Esophagus muscularis mucosa (tissue), 4 donors: ENCODE measurements at regions not wholly inside any gene's neighbourhood (a gene's known extent, or its start where the extent isn't known, plus 50 kb on each side); places are given as distances from the start of the nearest gene placed in this dataset.
A peak's percentile ranks its signal among the peaks of the same experiment; 100 is the strongest.
"Not testable (repeated sequence)": the region's sequence is repeated elsewhere in the genome, so short reads cannot be mapped to it uniquely, and the experiment has no call there.

ENCODE experiments used
- DNase-seq: peaks from one replicate; pipeline ENCODE4 v3.0.0-alpha.2; 2017; ENCODE audit errors: extremely low spot score
- H3K27ac ChIP-seq, 4 donors: fragments of 200-600 bp; sonication (generic); replicated peaks in 1 of 4; 1 replicate in 3 of 4; 2 replicates in 1 of 4; pipeline ENCODE4 v1.5.1; 2016 to 2019; ENCODE audit warnings: mild to moderate bottlenecking in 1 of 4
- H3K27me3 ChIP-seq, 4 donors: fragments of 200-600 bp; sonication (generic); one replicate each; pipeline versions ENCODE4 v1.5.1 to v1.6.0; 2016 to 2019
- H3K36me3 ChIP-seq, 4 donors: fragments of 200-600 bp; sonication (generic); one replicate each; pipeline ENCODE4 v1.5.1; 2016 to 2019
- H3K4me1 ChIP-seq, 4 donors: fragments of 200-600 bp; sonication (generic); one replicate each; pipeline ENCODE4 v1.5.1; 2016 to 2019
- H3K4me3 ChIP-seq, 4 donors: fragments of 200-600 bp; sonication (generic); 1 replicate in 2 of 4; 2 replicates in 2 of 4; pipeline ENCODE4 v1.5.1; 2016 to 2019; ENCODE audit warnings: mild to moderate bottlenecking in 4 of 4, moderate library complexity in 1 of 4
- H3K9me3 ChIP-seq, 4 donors: fragments of 200-600 bp; sonication (generic); 1 replicate in 3 of 4; 2 replicates in 1 of 4; pipeline ENCODE4 v1.5.1; 2016 to 2019
- EP300 ChIP-seq: sonication (generic); formaldehyde crosslinking; IDR thresholded peaks from one replicate; pipeline ENCODE4 v1.6.1; 2017; ENCODE audit warnings: antibody characterized with exemption
- POLR2A ChIP-seq: fragments of 450-650 bp; IDR thresholded peaks from one replicate; pipeline ENCODE4 v1.6.1; 2017; ENCODE audit warnings: antibody characterized with exemption, moderate library complexity, mild to moderate bottlenecking, low read depth
- POLR2AphosphoS5 ChIP-seq, 2 donors: sonication (generic); formaldehyde crosslinking; IDR thresholded peaks; one replicate each; pipeline ENCODE4 v1.6.1; 2017; ENCODE audit warnings: antibody characterized with exemption in 2 of 2
- WGBS: methylation state at CpG from one replicate; pipeline ENCODE4 v1.1.5; 2018; 5-methylcytosine and 5-hydroxymethylcytosine counted together
- intact Hi-C: fragments of 100-400 bp; cut with DNase I; formaldehyde crosslinking; loops from one replicate; pipeline ENCODE4 v1.15.1; 2023
- TF ChIP-seq, protein P1 (sequence below), 3 experiments: fragments of 200-600 bp in 2 of 3; fragments of 450-650 bp in 1 of 3; sonication (generic) in 2 of 3; IDR thresholded peaks; one replicate each; pipeline ENCODE4 v1.5.1; 2017 to 2019; ENCODE audit warnings: antibody characterized with exemption in 3 of 3, mild to moderate bottlenecking in 2 of 3, moderate library complexity in 1 of 3

DNA sequence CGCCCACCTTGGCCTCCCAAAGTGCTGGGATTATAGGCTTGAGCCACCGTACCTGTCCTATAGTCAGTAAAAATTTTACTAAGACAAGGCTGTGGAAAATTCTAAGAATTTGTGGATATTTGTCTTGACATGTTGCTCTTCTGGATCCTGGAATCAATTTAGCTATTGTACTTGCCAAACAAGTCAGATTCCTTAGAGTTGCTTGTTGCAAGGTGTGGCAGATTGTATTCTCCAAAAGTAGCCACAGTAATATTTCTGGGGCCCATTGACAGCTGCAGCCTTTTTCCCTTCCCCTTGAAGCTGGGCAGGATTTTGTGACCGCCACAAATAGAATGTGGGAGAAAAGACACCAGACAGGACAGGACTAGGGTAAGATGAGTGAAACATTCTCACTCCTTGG is 98.8 kb upstream of the TMTC4 start:
- no peak for DNase-seq
- Histone ChIP-seq H3K4me3 (no peak overlapping the region), H3K9me3 (peaks cover 0 to 5% (median 0%) of the 10 kb centered on the region in 4 donors), H3K36me3 (no peaks in the 10 kb centered on the region), H3K4me1 (no peaks in the 10 kb centered on the region), H3K27ac (no peak overlapping the region), H3K27me3 (no peaks in the 10 kb centered on the region)
- TF ChIP-seq POLR2AphosphoS5 (IDR thresholded peaks at IDR 0.05): no peak
- TF ChIP-seq, protein P1, sequence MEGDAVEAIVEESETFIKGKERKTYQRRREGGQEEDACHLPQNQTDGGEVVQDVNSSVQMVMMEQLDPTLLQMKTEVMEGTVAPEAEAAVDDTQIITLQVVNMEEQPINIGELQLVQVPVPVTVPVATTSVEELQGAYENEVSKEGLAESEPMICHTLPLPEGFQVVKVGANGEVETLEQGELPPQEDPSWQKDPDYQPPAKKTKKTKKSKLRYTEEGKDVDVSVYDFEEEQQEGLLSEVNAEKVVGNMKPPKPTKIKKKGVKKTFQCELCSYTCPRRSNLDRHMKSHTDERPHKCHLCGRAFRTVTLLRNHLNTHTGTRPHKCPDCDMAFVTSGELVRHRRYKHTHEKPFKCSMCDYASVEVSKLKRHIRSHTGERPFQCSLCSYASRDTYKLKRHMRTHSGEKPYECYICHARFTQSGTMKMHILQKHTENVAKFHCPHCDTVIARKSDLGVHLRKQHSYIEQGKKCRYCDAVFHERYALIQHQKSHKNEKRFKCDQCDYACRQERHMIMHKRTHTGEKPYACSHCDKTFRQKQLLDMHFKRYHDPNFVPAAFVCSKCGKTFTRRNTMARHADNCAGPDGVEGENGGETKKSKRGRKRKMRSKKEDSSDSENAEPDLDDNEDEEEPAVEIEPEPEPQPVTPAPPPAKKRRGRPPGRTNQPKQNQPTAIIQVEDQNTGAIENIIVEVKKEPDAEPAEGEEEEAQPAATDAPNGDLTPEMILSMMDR (IDR thresholded peaks at IDR 0.05): no peak
- TF ChIP-seq EP300: no peak
- TF ChIP-seq POLR2A: no peak
- intact Hi-C loops: no loop called here
- WGBS: 96% methylated on average over 3 of the region's 3 CpGs

DNA sequence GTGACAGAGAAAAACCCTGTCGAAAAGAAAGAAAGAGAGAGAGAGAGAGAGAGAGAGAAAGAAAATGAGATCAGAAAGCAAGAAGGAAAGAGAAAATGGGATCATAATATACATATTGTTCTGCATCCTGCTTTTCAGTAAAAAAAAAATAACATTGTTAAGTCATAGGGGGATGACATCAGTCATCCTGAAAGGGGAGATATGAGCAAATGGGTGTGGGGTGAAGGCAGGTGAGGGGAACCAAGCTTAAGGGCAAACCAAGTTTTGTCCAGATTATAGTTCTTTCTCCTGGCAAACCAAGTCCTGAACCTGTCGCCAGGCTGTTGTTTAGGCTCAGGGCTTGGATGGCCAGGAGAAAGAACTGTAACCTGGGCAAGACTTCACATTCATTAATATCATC is 92.6 kb upstream of the TMTC4 start:
- TF ChIP-seq, protein P1 (IDR thresholded peaks at IDR 0.05): no peak
- TF ChIP-seq POLR2A (no peak), POLR2AphosphoS5 (IDR thresholded peaks at IDR 0.05) (no peak), EP300 (no peak)
- peaks cover 0 to 5% (median 0%) of the 10 kb centered on the region in 4 donors for H3K9me3 ChIP-seq
- no peak for DNase-seq
- H3K36me3 ChIP-seq: no peaks in the 10 kb centered on the region
- intact Hi-C loops: no loop called here
- no peaks in the 10 kb centered on the region for H3K4me1 ChIP-seq
- no peak overlapping the region for H3K27ac ChIP-seq
- WGBS: 90% methylated on average over 2 of the region's 2 CpGs
- H3K4me3 ChIP-seq: no peak overlapping the region
- H3K27me3 ChIP-seq: no peaks in the 10 kb centered on the region

DNA sequence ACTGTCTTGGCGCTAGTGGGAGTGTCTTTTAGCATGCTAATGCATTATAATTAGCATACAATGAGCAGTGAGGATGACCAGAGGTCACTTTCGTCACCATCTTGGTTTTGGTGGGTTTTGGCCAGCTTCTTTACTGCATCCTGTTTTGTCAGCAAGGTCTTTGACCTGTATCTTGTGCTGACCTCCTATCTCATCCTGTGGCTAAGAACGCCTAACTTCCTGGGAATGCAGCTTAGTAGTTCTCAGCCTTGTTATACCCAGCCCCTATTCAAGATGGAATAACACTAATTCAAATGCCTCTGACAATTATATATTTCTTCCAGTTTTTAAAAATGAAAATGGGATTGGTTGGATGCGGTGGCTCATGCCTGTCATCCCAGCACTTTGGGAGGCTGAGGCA is 92.0 kb upstream of the TMTC4 start:
- H3K36me3 ChIP-seq, H3K27me3 ChIP-seq, H3K4me3 ChIP-seq, intact Hi-C loops, H3K4me1 ChIP-seq, H3K9me3 ChIP-seq, H3K27ac ChIP-seq: not testable (repeated sequence)
- DNase-seq: peak; percentile 42
- WGBS: 91% methylated on average over 4 of the region's 4 CpGs

DNA sequence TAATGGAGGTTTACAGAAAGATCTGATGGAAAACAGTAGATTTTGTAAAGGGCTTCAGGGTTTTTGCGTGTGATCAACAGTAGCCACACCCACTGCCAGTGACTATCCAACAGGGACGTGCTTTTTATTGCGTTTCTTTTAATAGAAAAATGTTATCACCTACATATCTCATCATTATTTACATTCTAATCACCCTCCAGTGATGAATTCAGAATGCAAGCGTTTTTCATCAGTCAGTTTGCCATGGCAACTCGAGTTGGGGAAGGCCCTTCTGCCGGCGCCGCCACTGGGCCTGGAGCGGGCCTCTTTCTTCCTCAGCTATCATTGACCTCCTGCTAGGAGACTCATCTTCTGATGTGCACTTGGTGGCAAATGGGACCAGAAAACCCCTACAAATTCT is 90.3 kb upstream of the TMTC4 start:
- no peak for DNase-seq
- Histone ChIP-seq H3K27me3 (no peaks in the 10 kb centered on the region), H3K4me1 (no peaks in the 10 kb centered on the region), H3K36me3 (no peaks in the 10 kb centered on the region), H3K4me3 (no peak overlapping the region), H3K27ac (no peak overlapping the region), H3K9me3 (no peaks in the 10 kb centered on the region)
- TF ChIP-seq POLR2AphosphoS5 (IDR thresholded peaks at IDR 0.05) (no peak), POLR2A (no peak), EP300 (no peak)
- TF ChIP-seq, protein P1 (IDR thresholded peaks at IDR 0.05): no peak
- 91% methylated on average over 9 of the region's 9 CpGs for WGBS
- intact Hi-C loops: no loop called here

DNA sequence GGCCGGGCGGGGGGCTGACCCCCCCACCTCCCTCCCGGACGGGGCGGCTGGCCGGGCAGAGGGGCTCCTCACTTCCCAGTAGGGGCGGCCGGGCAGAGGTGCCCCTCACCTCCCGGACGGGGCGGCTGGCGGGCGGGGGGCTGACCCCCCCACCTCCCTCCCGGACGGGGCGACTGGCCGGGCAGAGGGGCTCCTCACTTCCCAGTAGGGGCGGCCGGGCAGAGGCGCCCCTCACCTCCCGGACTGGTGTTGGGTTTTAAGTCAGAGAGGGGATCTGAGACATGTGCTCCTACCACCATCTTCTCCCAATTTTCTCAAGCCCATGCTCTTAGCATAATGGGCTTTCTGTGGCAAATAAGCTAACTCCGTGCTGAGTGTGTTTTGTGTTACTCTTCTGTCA is 87.5 kb upstream of the TMTC4 start:
- H3K4me3 ChIP-seq, H3K4me1 ChIP-seq, DNase-seq, H3K27me3 ChIP-seq, H3K9me3 ChIP-seq, H3K27ac ChIP-seq, intact Hi-C loops, H3K36me3 ChIP-seq: not testable (repeated sequence)
- 83% methylated on average over 1 of the region's 22 CpGs for WGBS

DNA sequence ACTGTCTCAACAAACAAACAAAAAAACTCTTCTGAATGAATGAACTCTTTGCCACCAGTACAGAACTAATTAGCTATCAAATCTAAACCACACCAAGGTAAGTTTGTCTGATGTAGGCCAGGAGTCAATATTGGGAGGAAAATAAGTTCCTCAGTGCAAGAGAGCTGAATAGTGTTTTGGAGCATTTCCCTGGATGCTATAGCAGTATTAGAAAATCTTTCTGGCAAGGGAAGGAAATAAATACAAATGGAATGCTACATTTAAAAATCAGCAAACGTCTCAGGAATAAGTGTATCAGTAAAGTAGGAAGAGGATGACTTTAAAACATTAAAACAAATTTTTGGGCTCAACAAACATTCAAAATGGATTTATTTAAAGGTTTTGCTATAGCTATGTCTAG is 81.3 kb upstream of the TMTC4 start:
- no peaks in the 10 kb centered on the region for H3K4me1 ChIP-seq
- H3K27ac ChIP-seq: no peak overlapping the region
- no peak for DNase-seq
- WGBS: 59% methylated on average over 1 of the region's 1 CpG
- intact Hi-C loops: no loop called here
- no peaks in the 10 kb centered on the region for H3K27me3 ChIP-seq
- TF ChIP-seq, protein P1 (IDR thresholded peaks at IDR 0.05): no peak
- TF ChIP-seq EP300 (no peak), POLR2AphosphoS5 (IDR thresholded peaks at IDR 0.05) (no peak), POLR2A (no peak)
- no peaks in the 10 kb centered on the region for H3K36me3 ChIP-seq
- H3K4me3 ChIP-seq: no peak overlapping the region
- H3K9me3 ChIP-seq: no peaks in the 10 kb centered on the region
